Stimulated activated CD8-positive, alpha-beta memory T cell treated with anti-CD3 and anti-CD28 coated beads, Interleukin-12 subunit alpha, Interleukin-12 subunit beta, amount 100 ng/mL, for 24 hours (primary cell): ENCODE measurements at regions not wholly inside any gene's neighbourhood (a gene's known extent, or its start where the extent isn't known, plus 50 kb on each side); places are given as distances from the start of the nearest gene placed in this dataset.

Experiments
- DNase-seq: peaks from one replicate; pipeline ENCODE4 v3.0.0-alpha.2; 2020; ENCODE audit errors: extremely low read depth

- no peak for DNase-seq
Measured at GRCh38 chr7:52980129-52980528, 55.3 kb upstream of the POM121L12 start.

- no peak for DNase-seq
Measured at GRCh38 chr7:52973126-52973525, 62.3 kb upstream of the POM121L12 start.

- DNase-seq: no peak
Measured at GRCh38 chr7:52962402-52963076, 72.9 kb upstream of the POM121L12 start.

DNA sequence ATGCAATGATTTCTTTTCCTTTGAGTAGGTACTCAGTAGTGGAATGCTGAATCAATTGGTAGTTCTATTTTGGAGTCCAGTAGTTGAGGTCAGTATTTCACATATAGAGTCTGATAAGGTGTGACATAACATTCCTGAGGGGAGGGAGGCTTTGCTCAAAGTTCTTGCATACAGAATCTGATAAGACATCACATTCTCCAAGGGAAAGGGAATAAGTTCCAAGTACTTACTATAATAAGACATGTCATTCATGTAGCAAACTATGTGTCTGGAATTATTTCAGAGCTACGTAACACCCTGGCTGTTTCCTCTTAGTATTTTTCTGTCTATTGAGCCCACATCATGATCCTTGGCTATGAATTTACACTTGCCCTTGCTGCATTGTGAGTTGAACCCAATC lies 74.3 kb upstream of the POM121L12 start:
- DNase-seq: no peak

- DNase-seq: no peak
Measured at GRCh38 chr7:52959878-52960660, 75.4 kb upstream of the POM121L12 start.

DNA sequence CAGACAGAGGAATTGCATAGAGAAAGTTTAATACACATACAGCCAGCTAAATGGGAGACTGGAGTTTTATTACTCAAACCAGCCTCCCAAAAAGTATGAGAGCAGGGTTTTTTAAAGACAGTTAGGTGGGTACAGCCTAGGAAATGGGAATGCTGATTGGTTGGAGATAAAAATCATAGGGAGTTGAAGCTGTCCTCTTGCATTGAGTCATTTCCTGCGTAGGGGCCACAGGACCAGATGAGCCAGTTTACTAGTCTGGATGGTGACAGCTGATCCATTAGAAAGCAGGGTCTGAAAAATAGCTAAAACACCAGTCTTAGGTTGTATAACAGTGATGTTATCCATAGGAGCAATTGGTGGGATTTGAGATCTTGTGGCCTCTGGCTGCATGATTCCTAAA lies 76.1 kb upstream of the POM121L12 start:
- no peak for DNase-seq

DNA sequence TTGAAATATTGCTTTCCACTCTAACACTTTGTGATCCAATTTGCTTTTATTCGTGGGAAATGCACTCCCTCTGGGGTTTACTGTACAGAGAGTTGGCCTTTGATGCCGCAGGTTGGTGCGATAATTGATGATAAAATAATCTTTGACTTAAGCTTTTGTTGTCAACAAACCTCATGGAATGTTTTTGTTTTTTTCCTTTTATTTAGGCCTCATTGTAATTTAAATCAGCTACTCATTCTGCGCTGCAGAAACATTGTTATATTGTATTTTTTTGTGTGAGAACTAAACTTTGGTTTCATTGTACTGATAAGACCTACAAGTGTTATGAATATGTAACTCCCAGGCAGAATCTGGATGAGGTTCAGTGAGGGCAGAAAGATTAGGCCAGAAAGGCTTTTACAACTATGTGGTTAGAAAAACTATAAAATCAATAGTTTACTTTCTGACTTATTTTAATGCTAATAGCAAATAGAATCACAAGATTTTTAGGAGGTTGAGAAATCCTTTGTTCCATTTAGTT lies 76.8 kb upstream of the POM121L12 start:
- no peak for DNase-seq

- DNase-seq: no peak
Measured at GRCh38 chr7:52956379-52956915, 79.0 kb upstream of the POM121L12 start.

DNA sequence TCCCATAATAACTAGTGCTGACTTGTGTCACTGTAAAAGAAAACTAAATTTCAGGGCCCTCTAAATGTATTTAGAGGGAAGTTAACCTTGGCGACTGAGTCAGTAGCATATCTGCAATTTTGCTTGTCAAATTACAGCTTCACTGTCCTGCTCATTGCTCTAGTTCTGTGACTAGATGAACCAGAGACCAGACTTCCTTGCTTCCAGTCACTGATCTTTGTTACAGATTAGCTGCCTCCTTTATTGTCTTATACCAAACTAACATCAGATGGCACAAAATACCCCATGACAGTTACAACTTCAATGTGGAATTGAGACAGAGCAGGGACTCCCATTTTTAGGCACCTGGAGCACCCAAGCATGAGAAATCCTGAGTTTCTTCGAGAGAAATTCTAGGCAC lies 79.9 kb upstream of the POM121L12 start:
- no peak for DNase-seq

- no peak for DNase-seq
Measured at GRCh38 chr7:52944921-52945320, 90.5 kb upstream of the POM121L12 start.

DNA sequence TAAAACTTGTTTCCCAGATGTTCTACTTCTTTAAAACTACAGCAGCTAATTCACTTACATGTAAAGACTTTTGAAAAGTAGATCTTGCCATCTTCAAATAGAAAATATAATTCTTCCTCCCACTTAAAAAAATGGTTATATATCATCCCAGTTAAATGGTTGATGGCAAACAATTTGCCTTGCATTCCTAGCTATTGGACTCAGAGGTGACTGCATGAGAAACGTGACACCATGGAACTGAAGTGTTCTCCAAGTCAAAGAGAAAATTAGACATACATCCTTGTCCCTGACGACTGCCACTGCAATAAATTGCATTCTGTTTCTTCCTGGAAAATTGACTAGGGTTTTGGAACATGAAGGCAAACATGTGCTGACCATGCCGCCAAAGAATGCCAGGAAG lies 95.0 kb upstream of the POM121L12 start:
- DNase-seq: no peak

DNA sequence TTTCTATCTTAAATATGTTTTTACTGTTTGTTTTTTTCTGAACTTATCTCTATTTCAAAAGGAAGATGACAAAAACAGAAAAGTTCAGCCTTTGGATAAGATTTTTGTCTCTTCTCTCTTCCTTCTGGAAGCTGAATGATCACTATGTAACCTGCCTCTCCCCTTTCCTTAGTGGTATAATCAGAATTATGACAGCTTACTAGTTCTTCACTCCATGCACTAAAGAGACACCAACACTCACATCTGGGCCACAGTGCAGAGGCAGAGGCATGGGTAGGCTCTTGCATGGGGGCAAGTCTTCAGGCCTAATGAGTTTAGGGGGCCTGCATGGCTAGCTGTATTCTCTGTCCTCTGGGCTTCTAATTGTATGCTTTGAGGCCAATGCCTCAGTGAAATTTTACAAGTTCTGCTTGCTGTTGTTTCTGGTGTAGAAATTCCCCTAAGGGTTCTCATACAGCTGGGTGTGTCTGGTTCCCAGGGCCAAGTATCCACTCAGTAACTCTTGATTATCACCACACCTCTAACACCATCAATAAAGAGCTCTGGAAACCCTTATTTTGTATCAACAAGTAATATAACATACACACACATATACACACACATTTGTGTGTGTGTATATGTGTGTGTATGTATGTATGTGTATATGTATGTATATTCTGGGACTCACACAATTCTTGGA lies 96.8 kb upstream of the POM121L12 start:
- DNase-seq: no peak

DNA sequence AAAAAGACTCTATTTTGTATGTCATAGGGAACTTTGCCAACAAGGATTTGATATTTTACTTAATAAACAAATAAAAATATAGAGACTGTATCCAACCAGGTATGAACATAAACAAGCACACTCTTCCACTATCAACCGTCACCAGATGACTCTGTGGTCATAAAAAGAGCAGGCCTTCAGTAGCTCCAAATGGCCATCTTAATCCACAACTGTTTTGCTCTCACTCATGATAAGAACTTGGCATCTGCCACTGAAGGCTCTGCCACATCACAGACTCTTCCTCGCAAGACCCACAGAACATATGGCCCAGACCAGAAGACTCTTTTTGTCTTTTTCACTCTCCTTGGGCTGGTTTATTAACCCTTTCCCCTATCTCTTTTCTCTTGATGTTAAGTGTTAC lies 98.7 kb upstream of the POM121L12 start:
- DNase-seq: no peak

DNA sequence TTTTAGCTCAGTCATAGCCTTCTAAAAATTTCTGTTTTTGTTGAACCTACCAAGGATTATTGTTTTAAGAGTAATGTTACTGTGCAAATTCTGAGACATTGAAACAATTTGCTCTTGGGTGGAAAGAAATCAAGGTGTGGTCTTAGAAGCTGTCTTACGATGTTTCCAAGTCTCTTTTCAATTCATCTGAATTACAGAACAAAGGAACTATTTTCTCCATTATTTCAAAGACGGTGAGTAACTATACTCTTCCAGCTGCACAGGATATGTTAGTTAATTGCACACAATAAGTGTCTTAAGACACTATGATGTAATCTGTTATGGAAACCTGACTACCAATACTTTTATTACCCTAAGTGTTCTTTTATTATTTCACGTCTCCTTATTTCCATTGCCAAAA lies 106.8 kb upstream of the POM121L12 start:
- DNase-seq: no peak

GRCh38 chr7:52925332-52925731 lies 110.1 kb upstream of the POM121L12 start:
- DNase-seq: no peak

DNA sequence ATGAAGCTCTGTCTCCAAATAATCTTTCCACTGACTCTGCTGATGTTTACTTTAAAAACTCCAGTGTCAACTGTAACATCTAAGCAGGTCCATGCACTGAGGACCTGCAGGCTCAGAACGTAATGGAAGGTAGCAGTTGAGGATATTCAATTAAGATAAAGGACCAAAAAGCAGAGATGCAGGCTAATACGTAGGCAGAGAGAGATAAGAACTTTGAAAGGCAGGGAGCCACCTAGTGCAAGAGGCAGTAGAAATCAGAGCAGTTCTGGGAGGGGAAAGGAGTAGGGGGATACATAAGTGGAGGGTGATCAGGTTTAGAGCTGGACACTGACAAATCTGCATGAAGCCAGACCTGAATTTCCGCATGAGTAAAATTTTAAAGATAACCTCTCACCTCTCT lies 114.5 kb upstream of the POM121L12 start:
- no peak for DNase-seq

GRCh38 chr7:52917982-52918578 lies 117.4 kb upstream of the POM121L12 start:
- DNase-seq: no peak

GRCh38 chr7:52911795-52912194 lies 123.6 kb upstream of the POM121L12 start:
- DNase-seq: no peak

GRCh38 chr7:52911326-52911725 lies 124.1 kb upstream of the POM121L12 start:
- no peak for DNase-seq

GRCh38 chr7:52909935-52910334 lies 125.5 kb upstream of the POM121L12 start:
- DNase-seq: no peak

- no peak for DNase-seq
Measured at GRCh38 chr7:52909131-52909530, 126.3 kb upstream of the POM121L12 start.

GRCh38 chr7:52897713-52898112 lies 137.7 kb upstream of the POM121L12 start:
- no peak for DNase-seq
